ENCODE measurements at regions not wholly inside any gene's neighbourhood (a gene's known extent, or its start where the extent isn't known, plus 50 kb on each side); places are given as distances from the start of the nearest gene placed in this dataset.
"Not testable (repeated sequence)": the region's sequence is repeated elsewhere in the genome, so short reads cannot be mapped to it uniquely, and the experiment has no call there.

DNA sequence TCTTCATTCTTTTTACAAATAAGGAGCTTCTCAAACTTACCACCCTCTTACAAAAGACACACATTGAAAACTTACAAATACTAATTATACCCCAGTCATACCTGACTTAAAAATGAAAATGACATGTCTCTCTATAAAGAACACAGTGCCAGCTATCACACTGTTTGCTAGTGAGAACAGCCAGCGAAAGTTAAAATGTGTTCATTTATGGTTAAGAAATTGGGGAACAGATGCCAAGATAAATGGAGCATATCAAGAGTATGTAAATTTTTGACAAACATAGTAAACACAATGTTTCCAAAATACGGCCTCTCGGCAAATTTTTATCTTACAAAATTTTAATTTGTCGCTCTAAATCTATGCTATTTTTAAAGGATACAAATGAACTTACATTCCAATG is 1422.9 kb downstream of the KCNT2 start:
- WGBS (ENCODE audit: insufficient coverage, insufficient read length), result no CpG with 5 or more reads among the region's 4 CpGs
- no peak overlapping the region for H3K4me3 ChIP-seq (ENCODE audit: low read length)
- H3K9me3 ChIP-seq (ENCODE audit: control insufficient read depth, insufficient read depth, low read length), result no peaks in the 10 kb centered on the region

DNA sequence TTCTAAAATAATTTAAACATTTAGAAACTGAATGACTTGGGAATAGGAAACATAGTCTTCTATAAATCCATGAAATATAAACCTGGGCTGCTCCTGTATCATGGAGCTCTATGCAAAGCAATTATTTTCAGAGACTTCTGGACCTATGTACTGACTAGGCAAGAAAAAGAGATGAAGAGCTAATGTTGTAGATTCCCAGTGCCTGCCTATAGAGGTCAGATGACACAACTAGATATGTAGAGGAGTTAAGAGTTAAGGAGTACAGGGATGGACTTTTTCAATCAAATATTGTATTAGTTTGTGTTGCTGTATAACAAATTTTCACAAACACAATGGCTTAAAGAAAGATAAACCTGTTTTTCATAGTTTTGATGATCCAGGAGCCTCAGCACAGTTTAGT is 1434.5 kb downstream of the KCNT2 start:
- DNase-seq (ENCODE audit: low read depth, low spot score), result no peak
- Histone ChIP-seq H3K4me3 (ENCODE audit: low read length) (no peak overlapping the region), H3K9me3 (ENCODE audit: control insufficient read depth, insufficient read depth, low read length) (no peaks in the 10 kb centered on the region), H3K36me3 (ENCODE audit: control insufficient read depth, insufficient read depth, low read length) (no peaks in the 10 kb centered on the region), H3K27ac (ENCODE audit: low read length) (no peak overlapping the region), H3K27me3 (ENCODE audit: control insufficient read depth, insufficient read depth, low read length) (no peaks in the 10 kb centered on the region), H3K4me1 (ENCODE audit: control insufficient read depth, insufficient read depth, low read length) (no peaks in the 10 kb centered on the region)

More for the DNA sequence above, 1422.9 kb downstream of the KCNT2 start:
- no peaks in the 10 kb centered on the region for H3K36me3 ChIP-seq (ENCODE audit: control insufficient read depth, insufficient read depth, low read length)
- H3K4me1 ChIP-seq (ENCODE audit: control insufficient read depth, insufficient read depth, low read length), result no peaks in the 10 kb centered on the region
- no peak overlapping the region for H3K27ac ChIP-seq (ENCODE audit: low read length)
- no peaks in the 10 kb centered on the region for H3K27me3 ChIP-seq (ENCODE audit: control insufficient read depth, insufficient read depth, low read length)
- DNase-seq (ENCODE audit: low read depth, low spot score), result no peak

GRCh38 chr1:195159795-195160194 is 1448.4 kb downstream of the KCNT2 start:
- H3K36me3 ChIP-seq (ENCODE audit: control insufficient read depth, insufficient read depth, low read length); H3K27me3 ChIP-seq (ENCODE audit: control insufficient read depth, insufficient read depth, low read length); H3K4me3 ChIP-seq (ENCODE audit: low read length); H3K9me3 ChIP-seq (ENCODE audit: control insufficient read depth, insufficient read depth, low read length); H3K4me1 ChIP-seq (ENCODE audit: control insufficient read depth, insufficient read depth, low read length); H3K27ac ChIP-seq (ENCODE audit: low read length); DNase-seq (ENCODE audit: low read depth, low spot score): not testable (repeated sequence)
- WGBS (ENCODE audit: insufficient coverage, insufficient read length), result no CpG with 5 or more reads among the region's 1 CpG

DNA sequence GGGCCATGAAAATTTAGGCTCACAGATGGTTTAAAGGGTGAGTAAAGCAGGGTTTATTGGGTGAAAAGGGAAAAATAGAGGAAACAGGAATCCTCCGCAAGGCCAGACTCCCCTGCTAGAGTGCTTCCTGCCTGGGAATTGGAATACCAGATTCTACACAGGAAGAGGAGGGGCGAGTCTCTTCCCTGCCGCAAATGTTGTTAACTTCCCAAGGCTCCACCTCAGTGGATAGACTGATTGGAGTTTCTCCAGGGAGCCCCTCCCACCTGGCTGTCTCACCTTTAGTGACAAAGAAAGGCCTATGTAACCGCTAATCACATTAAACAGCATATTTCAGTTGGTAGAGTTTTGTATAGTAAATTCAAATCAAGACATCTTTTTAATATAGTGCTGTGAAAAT is 1450.1 kb downstream of the KCNT2 start:
- no CpG with 5 or more reads among the region's 4 CpGs for WGBS (ENCODE audit: insufficient coverage, insufficient read length)
- no peaks in the 10 kb centered on the region for H3K4me1 ChIP-seq (ENCODE audit: control insufficient read depth, insufficient read depth, low read length)
- H3K27ac ChIP-seq (ENCODE audit: low read length), result no peak overlapping the region
- H3K36me3 ChIP-seq (ENCODE audit: control insufficient read depth, insufficient read depth, low read length), result no peaks in the 10 kb centered on the region
- H3K9me3 ChIP-seq (ENCODE audit: control insufficient read depth, insufficient read depth, low read length), result no peaks in the 10 kb centered on the region
- no peaks in the 10 kb centered on the region for H3K27me3 ChIP-seq (ENCODE audit: control insufficient read depth, insufficient read depth, low read length)
- H3K4me3 ChIP-seq (ENCODE audit: low read length), result no peak overlapping the region
- no peak for DNase-seq (ENCODE audit: low read depth, low spot score)

DNA sequence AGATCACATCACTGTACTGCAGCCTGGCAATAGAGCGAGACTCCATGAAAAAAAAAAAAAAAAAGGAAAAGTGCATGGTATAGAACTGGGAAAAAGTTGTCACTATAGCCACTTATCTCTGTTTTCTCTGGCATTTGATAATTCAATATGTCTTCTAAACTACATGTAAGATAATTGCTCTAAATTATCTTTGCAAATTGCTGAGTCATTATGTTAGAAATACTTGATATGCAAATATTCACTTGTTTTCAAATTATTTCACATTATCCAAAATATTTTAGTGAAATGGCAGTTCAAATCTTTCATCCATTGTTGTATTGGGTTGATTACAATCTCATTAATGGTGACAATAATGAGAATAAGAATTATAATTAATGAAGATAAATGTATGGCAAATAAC is 1455.1 kb downstream of the KCNT2 start:
- Histone ChIP-seq H3K36me3 (ENCODE audit: control insufficient read depth, insufficient read depth, low read length) (no peaks in the 10 kb centered on the region), H3K4me3 (ENCODE audit: low read length) (no peak overlapping the region), H3K4me1 (ENCODE audit: control insufficient read depth, insufficient read depth, low read length) (no peaks in the 10 kb centered on the region), H3K27ac (ENCODE audit: low read length) (no peak overlapping the region), H3K27me3 (ENCODE audit: control insufficient read depth, insufficient read depth, low read length) (no peaks in the 10 kb centered on the region), H3K9me3 (ENCODE audit: control insufficient read depth, insufficient read depth, low read length) (no peaks in the 10 kb centered on the region)
- no CpG with 5 or more reads among the region's 1 CpG for WGBS (ENCODE audit: insufficient coverage, insufficient read length)
- no peak for DNase-seq (ENCODE audit: low read depth, low spot score)

DNA sequence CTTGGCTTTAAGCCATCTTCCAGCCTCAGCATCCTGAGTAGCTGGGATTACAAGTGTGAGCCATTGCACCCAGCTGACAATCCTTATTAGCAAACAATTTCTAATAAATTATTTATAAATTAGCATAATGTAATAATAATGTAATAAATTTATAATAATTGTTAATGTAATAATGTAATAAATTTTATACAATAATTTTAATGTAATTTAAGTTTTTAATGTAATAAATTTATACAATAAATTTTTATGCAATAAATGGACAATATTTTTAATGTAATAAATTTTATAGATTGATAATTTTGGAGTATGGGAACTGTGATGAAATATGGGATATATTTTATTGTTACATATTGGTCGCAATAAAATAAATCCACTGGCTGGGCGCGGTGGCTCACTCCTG is 1457.5 kb downstream of the KCNT2 start:
- no peaks in the 10 kb centered on the region for H3K4me1 ChIP-seq (ENCODE audit: control insufficient read depth, insufficient read depth, low read length)
- H3K27me3 ChIP-seq (ENCODE audit: control insufficient read depth, insufficient read depth, low read length), result no peaks in the 10 kb centered on the region
- no peak overlapping the region for H3K27ac ChIP-seq (ENCODE audit: low read length)
- no peak overlapping the region for H3K4me3 ChIP-seq (ENCODE audit: low read length)
- no peaks in the 10 kb centered on the region for H3K36me3 ChIP-seq (ENCODE audit: control insufficient read depth, insufficient read depth, low read length)
- WGBS (ENCODE audit: insufficient coverage, insufficient read length), result no CpG with 5 or more reads among the region's 3 CpGs
- H3K9me3 ChIP-seq (ENCODE audit: control insufficient read depth, insufficient read depth, low read length), result no peaks in the 10 kb centered on the region
- no peak for DNase-seq (ENCODE audit: low read depth, low spot score)

- WGBS (ENCODE audit: insufficient coverage, insufficient read length), result no CpG with 5 or more reads among the region's 2 CpGs
- no peak for DNase-seq (ENCODE audit: low read depth, low spot score)
- Histone ChIP-seq H3K36me3 (ENCODE audit: control insufficient read depth, insufficient read depth, low read length) (no peaks in the 10 kb centered on the region), H3K4me1 (ENCODE audit: control insufficient read depth, insufficient read depth, low read length) (no peaks in the 10 kb centered on the region), H3K27ac (ENCODE audit: low read length) (no peak overlapping the region), H3K4me3 (ENCODE audit: low read length) (no peak overlapping the region), H3K27me3 (ENCODE audit: control insufficient read depth, insufficient read depth, low read length) (no peaks in the 10 kb centered on the region), H3K9me3 (ENCODE audit: control insufficient read depth, insufficient read depth, low read length) (no peaks in the 10 kb centered on the region)
Observed at GRCh38 chr1:195141294-195141693, 1466.9 kb downstream of the KCNT2 start.

DNA sequence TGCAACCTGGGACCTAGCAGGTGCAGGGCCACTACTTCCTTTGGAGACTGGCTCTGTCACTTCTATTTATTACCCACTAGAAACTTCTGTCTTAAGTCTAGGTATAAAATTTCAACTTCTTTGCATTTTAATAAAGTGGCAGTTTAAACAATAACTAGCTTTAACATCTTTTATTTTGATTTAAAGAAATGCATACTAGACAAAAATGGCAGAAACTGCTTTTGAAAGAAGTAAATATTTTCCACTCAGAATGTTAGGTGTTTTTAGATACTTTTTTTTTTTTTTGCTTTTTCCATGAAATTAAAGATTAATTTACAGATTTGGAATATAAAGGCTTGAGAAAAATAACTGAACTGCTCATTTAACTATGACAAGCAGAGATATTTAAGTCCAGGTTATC is 1477.6 kb downstream of the KCNT2 start:
- no peaks in the 10 kb centered on the region for H3K4me1 ChIP-seq (ENCODE audit: control insufficient read depth, insufficient read depth, low read length)
- no peaks in the 10 kb centered on the region for H3K36me3 ChIP-seq (ENCODE audit: control insufficient read depth, insufficient read depth, low read length)
- H3K9me3 ChIP-seq (ENCODE audit: control insufficient read depth, insufficient read depth, low read length), result no peaks in the 10 kb centered on the region
- H3K27ac ChIP-seq (ENCODE audit: low read length), result no peak overlapping the region
- no peak for DNase-seq (ENCODE audit: low read depth, low spot score)
- no peak overlapping the region for H3K4me3 ChIP-seq (ENCODE audit: low read length)
- no peaks in the 10 kb centered on the region for H3K27me3 ChIP-seq (ENCODE audit: control insufficient read depth, insufficient read depth, low read length)

DNA sequence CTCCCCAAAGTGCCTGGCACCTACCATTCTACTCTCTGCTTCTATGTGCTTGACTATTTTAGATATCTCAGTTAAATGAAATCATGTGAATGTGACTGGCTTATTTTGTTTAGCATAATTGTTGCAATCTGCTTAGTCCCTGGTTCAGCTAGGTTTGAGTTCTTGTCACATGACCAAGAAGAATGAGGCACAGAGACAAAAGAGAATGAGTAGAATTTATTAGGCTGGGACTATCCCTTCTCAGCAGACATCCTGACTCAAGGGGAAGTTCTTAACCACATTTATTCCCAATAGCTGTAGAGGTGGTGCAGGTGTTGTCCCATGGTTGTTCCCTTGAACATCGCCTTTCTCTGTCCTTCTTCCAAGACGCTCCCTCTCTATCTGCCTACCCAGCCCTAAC is 1485.7 kb downstream of the KCNT2 start:
- H3K4me3 ChIP-seq (ENCODE audit: low read length), result no peak overlapping the region
- no peak overlapping the region for H3K27ac ChIP-seq (ENCODE audit: low read length)
- no peaks in the 10 kb centered on the region for H3K9me3 ChIP-seq (ENCODE audit: control insufficient read depth, insufficient read depth, low read length)
- H3K36me3 ChIP-seq (ENCODE audit: control insufficient read depth, insufficient read depth, low read length), result no peaks in the 10 kb centered on the region
- no CpG with 5 or more reads among the region's 2 CpGs for WGBS (ENCODE audit: insufficient coverage, insufficient read length)
- no peaks in the 10 kb centered on the region for H3K4me1 ChIP-seq (ENCODE audit: control insufficient read depth, insufficient read depth, low read length)
- H3K27me3 ChIP-seq (ENCODE audit: control insufficient read depth, insufficient read depth, low read length), result no peaks in the 10 kb centered on the region
- no peak for DNase-seq (ENCODE audit: low read depth, low spot score)

DNA sequence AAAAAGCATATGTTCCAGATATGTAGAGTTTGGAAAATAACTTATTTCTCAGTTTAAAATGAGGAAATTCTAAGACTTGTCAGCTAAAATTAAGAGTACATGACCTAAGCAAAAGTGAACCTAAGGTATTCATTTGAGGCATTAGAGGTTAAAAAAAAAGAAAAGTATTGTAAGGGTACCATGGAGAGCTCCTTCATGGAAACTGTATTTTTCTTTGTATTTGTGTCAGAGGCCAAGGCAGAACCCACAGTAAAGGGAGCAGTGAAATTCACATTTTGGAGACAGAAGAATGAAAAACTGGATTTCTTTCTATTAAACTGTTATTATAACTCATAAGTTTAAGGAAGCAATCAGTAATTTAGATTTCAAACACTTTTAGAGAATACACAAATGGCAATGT is 1494.8 kb downstream of the KCNT2 start:
- no peaks in the 10 kb centered on the region for H3K9me3 ChIP-seq (ENCODE audit: control insufficient read depth, insufficient read depth, low read length)

GRCh38 chr1:195105773-195106172 is 1502.5 kb downstream of the KCNT2 start:
- DNase-seq (ENCODE audit: low read depth, low spot score), result no peak
- no CpG with 5 or more reads among the region's 2 CpGs for WGBS (ENCODE audit: insufficient coverage, insufficient read length)
- Histone ChIP-seq H3K27me3 (ENCODE audit: control insufficient read depth, insufficient read depth, low read length) (no peaks in the 10 kb centered on the region), H3K36me3 (ENCODE audit: control insufficient read depth, insufficient read depth, low read length) (no peaks in the 10 kb centered on the region), H3K4me1 (ENCODE audit: control insufficient read depth, insufficient read depth, low read length) (no peaks in the 10 kb centered on the region), H3K4me3 (ENCODE audit: low read length) (no peak overlapping the region), H3K27ac (ENCODE audit: low read length) (no peak overlapping the region), H3K9me3 (ENCODE audit: control insufficient read depth, insufficient read depth, low read length) (no peaks in the 10 kb centered on the region)

More for the DNA sequence above, 1494.8 kb downstream of the KCNT2 start:
- Histone ChIP-seq H3K4me3 (ENCODE audit: low read length) (no peak overlapping the region), H3K4me1 (ENCODE audit: control insufficient read depth, insufficient read depth, low read length) (no peaks in the 10 kb centered on the region), H3K27me3 (ENCODE audit: control insufficient read depth, insufficient read depth, low read length) (no peaks in the 10 kb centered on the region), H3K27ac (ENCODE audit: low read length) (no peak overlapping the region), H3K36me3 (ENCODE audit: control insufficient read depth, insufficient read depth, low read length) (no peaks in the 10 kb centered on the region)
- no peak for DNase-seq (ENCODE audit: low read depth, low spot score)

Data from iPS DF 6.9 (cell line).